MCF 10A (cell line): ENCODE measurements at regions not wholly inside any gene's neighbourhood (a gene's known extent, or its start where the extent isn't known, plus 50 kb on each side); places are given as distances from the start of the nearest gene placed in this dataset.
"Not testable (repeated sequence)": the region's sequence is repeated elsewhere in the genome, so short reads cannot be mapped to it uniquely, and the experiment has no call there.

Source experiments
- BruUV-seq: library from RNA; stranded (reverse); fragments of 400-500 nt; replicated peaks from 2 replicates; lab custom pipeline; 2021; lab: Mats Ljungman, UMichigan
- CTCF ChIA-PET: fragments of 300-600 bp; sonication (Branson Sonifier 250); formaldehyde crosslinking; extraction: SDS; loops from one replicate; lab custom pipeline; 2021; ENCODE audit warnings: antibody characterized with exemption, inconsistent platforms; lab: Yijun Ruan, JAX
- POLR2A ChIA-PET: fragments of 300-600, 350-650 bp; sonication (Branson Sonifier 250); formaldehyde crosslinking; extraction: SDS; loops from one replicate; lab custom pipeline; 2020; ENCODE audit warnings: antibody characterized with exemption, inconsistent platforms; lab: Yijun Ruan, JAX
- DNase-seq: peaks from one replicate; pipeline ENCODE4 v3.0.0-alpha.2; 2018; ENCODE audit not compliant: unreplicated experiment
- H3K27ac Mint-ChIP-seq: one replicate; pipeline ENCODE4 v1.8.0; 2022; ENCODE audit warnings: mild to moderate bottlenecking, low read depth, mixed read lengths; ENCODE audit not compliant: unreplicated experiment
- H3K27me3 Mint-ChIP-seq: one replicate; pipeline ENCODE4 v1.8.0; 2022; ENCODE audit warnings: mixed read lengths; ENCODE audit not compliant: insufficient read depth, unreplicated experiment
- H3K36me3 Mint-ChIP-seq: one replicate; pipeline ENCODE4 v1.8.0; 2022; ENCODE audit warnings: mild to moderate bottlenecking, moderate library complexity, mixed read lengths; ENCODE audit not compliant: insufficient read depth, unreplicated experiment
- H3K4me1 Mint-ChIP-seq: one replicate; pipeline ENCODE4 v1.8.0; 2022; ENCODE audit warnings: mixed read lengths; ENCODE audit not compliant: insufficient read depth, unreplicated experiment
- H3K4me3 Mint-ChIP-seq: one replicate; pipeline ENCODE4 v1.8.0; 2022; ENCODE audit warnings: mild to moderate bottlenecking, moderate library complexity, mixed read lengths; ENCODE audit not compliant: unreplicated experiment
- H3K9me3 Mint-ChIP-seq: one replicate; pipeline ENCODE4 v1.8.0; 2022; ENCODE audit warnings: mixed read lengths; ENCODE audit not compliant: unreplicated experiment
- CTCF ChIP-seq: fragments of 200-600 bp; IDR thresholded peaks from one replicate; pipeline ENCODE4 v1.8.0; 2022; ENCODE audit warnings: antibody characterized with exemption, mild to moderate bottlenecking; ENCODE audit not compliant: unreplicated experiment
- intact Hi-C: fragments of 100-400 bp; cut with micrococcal nuclease; formaldehyde crosslinking; loops from 2 replicates; pipeline ENCODE4 v1.14.1; 2022

GRCh38 chrX:43448688-43449087, 207.4 kb upstream of the MAOA start:
- DNase-seq: no peak
- Mint-ChIP-seq H3K36me3 (peaks cover 6% of the 10 kb centered on the region), H3K9me3 (peaks cover 17% of the 10 kb centered on the region), H3K27me3 (peaks cover 11% of the 10 kb centered on the region), H3K27ac (no peak overlapping the region), H3K4me1 (no peaks in the 10 kb centered on the region), H3K4me3 (no peak overlapping the region)
- no peak for TF ChIP-seq CTCF
- no TSS peak for BruUV-seq
- intact Hi-C loops: no loop called here
- ChIA-PET CTCF (no interaction called here), POLR2A (no interaction called here)

- Mint-ChIP-seq H3K4me1 (no peaks in the 10 kb centered on the region), H3K27me3 (peaks cover 4% of the 10 kb centered on the region), H3K4me3 (no peak overlapping the region), H3K27ac (no peak overlapping the region), H3K9me3 (peaks cover 17% of the 10 kb centered on the region), H3K36me3 (peaks cover 6% of the 10 kb centered on the region)
- no peak for DNase-seq
- no peak for TF ChIP-seq CTCF
- CTCF ChIA-PET: interaction anchor here (0.8 kb wide), 1 partner anchor 362 kb away, joined by 3 read pairs; no protein-coding TSS in a partner anchor
- intact Hi-C loops: no loop called here
- no TSS peak for BruUV-seq
- POLR2A ChIA-PET: no interaction called here
Observed at GRCh38 chrX:43450355-43450754, 205.7 kb upstream of the MAOA start.

GRCh38 chrX:43451976-43452686, 204.0 kb upstream of the MAOA start:
- CTCF ChIA-PET: interaction anchor here (1.0 kb wide), 1 partner anchor 49 kb away, joined by 3 read pairs; no protein-coding TSS in a partner anchor
- H3K9me3 Mint-ChIP-seq: peaks cover 11% of the 10 kb centered on the region
- H3K27ac Mint-ChIP-seq, BruUV-seq, H3K4me3 Mint-ChIP-seq, intact Hi-C loops, H3K36me3 Mint-ChIP-seq, H3K4me1 Mint-ChIP-seq, DNase-seq: not testable (repeated sequence)
- POLR2A ChIA-PET: interaction anchor here (0.7 kb wide), 1 partner anchor 55 kb away, joined by 3 read pairs; no protein-coding TSS in a partner anchor
- peaks cover 22% of the 10 kb centered on the region for H3K27me3 Mint-ChIP-seq

GRCh38 chrX:43456063-43456462, 200.0 kb upstream of the MAOA start:
- ChIA-PET POLR2A (no interaction called here), CTCF (interaction anchor here (0.6 kb wide), 1 partner anchor 842 kb away, joined by 3 read pairs; no protein-coding TSS in a partner anchor)
- Mint-ChIP-seq H3K9me3 (peaks cover 10% of the 10 kb centered on the region), H3K4me1 (no peaks in the 10 kb centered on the region), H3K36me3 (peaks cover 6% of the 10 kb centered on the region), H3K4me3 (no peak overlapping the region), H3K27ac (no peak overlapping the region), H3K27me3 (peaks cover 56% of the 10 kb centered on the region)
- no peak for DNase-seq
- TF ChIP-seq CTCF: no peak
- intact Hi-C loops: no loop called here
- no TSS peak for BruUV-seq
